MG63 (cell line): ENCODE measurements at regions not wholly inside any gene's neighbourhood (a gene's known extent, or its start where the extent isn't known, plus 50 kb on each side); places are given as distances from the start of the nearest gene placed in this dataset.
"Not testable (repeated sequence)": the region's sequence is repeated elsewhere in the genome, so short reads cannot be mapped to it uniquely, and the experiment has no call there.

Source experiments
- DNase-seq: peaks from one replicate; pipeline ENCODE4 v3.0.0-alpha.2; 2020
- H3K27me3 ChIP-seq: fragments of 250-450 bp; sonication (Bioruptor Pico); 2 replicates; pipeline ENCODE4 v1.5.1; 2020; ENCODE audit warnings: mild to moderate bottlenecking, moderate library complexity
- H3K36me3 ChIP-seq: fragments of 250-450 bp; sonication (Bioruptor Pico); 2 replicates; pipeline ENCODE4 v1.5.1; 2020; ENCODE audit warnings: mild to moderate bottlenecking, moderate library complexity
- H3K4me3 ChIP-seq: fragments of 250-450 bp; sonication (Bioruptor Pico); 2 replicates; pipeline ENCODE4 v1.5.1; 2020; ENCODE audit warnings: mild to moderate bottlenecking, moderate library complexity
- H3K9me3 ChIP-seq: fragments of 250-450 bp; sonication (Bioruptor Pico); 2 replicates; pipeline ENCODE4 v1.5.1; 2020; ENCODE audit warnings: mild to moderate bottlenecking, moderate library complexity

DNA sequence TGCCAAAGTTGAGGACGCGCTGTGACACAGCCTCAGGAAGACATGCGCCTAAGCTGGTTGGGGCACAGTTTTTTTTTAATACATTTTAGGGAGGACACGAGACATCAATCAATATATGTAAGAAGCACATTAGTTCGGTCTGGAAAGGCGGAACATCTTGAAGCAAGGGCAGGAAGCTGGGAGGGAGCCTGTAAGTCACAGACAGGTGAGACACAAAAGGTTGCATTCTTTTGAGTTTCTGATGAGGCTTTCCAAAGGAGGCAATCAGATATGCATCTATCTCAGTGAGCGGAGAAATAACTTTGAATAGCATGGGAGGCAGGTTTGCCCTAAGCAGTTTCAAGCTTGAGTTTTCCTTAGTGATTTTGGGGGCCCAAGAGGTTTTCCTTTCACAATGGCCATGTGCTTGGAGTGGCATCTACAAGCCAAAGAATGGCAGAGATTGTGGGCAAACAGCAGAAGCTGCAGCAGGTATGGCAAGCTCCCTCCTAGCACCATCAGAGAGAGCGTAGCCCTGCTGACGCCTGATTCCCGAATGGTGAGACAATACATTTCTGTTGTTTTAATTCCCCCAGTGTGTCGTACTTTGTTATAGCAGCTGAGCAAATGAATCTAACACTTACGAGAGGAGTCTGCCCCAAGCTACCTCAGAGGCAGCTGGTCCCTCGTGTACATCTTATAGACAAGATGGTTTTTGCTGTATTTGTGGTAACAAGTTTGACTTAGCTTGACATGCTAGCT is 99.5 kb upstream of the TMTC4 start:
- Histone ChIP-seq H3K36me3 (no peaks in the 10 kb centered on the region), H3K4me3 (no peak overlapping the region), H3K27me3 (no peaks in the 10 kb centered on the region), H3K9me3 (no peaks in the 10 kb centered on the region)
- no peak for DNase-seq

DNA sequence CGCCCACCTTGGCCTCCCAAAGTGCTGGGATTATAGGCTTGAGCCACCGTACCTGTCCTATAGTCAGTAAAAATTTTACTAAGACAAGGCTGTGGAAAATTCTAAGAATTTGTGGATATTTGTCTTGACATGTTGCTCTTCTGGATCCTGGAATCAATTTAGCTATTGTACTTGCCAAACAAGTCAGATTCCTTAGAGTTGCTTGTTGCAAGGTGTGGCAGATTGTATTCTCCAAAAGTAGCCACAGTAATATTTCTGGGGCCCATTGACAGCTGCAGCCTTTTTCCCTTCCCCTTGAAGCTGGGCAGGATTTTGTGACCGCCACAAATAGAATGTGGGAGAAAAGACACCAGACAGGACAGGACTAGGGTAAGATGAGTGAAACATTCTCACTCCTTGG is 98.8 kb upstream of the TMTC4 start:
- H3K36me3 ChIP-seq, result no peaks in the 10 kb centered on the region
- no peak overlapping the region for H3K4me3 ChIP-seq
- DNase-seq, result no peak

DNA sequence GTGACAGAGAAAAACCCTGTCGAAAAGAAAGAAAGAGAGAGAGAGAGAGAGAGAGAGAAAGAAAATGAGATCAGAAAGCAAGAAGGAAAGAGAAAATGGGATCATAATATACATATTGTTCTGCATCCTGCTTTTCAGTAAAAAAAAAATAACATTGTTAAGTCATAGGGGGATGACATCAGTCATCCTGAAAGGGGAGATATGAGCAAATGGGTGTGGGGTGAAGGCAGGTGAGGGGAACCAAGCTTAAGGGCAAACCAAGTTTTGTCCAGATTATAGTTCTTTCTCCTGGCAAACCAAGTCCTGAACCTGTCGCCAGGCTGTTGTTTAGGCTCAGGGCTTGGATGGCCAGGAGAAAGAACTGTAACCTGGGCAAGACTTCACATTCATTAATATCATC is 92.6 kb upstream of the TMTC4 start:
- no peak for DNase-seq

More for the DNA sequence above, 98.8 kb upstream of the TMTC4 start:
- no peaks in the 10 kb centered on the region for H3K27me3 ChIP-seq
- no peaks in the 10 kb centered on the region for H3K9me3 ChIP-seq

DNA sequence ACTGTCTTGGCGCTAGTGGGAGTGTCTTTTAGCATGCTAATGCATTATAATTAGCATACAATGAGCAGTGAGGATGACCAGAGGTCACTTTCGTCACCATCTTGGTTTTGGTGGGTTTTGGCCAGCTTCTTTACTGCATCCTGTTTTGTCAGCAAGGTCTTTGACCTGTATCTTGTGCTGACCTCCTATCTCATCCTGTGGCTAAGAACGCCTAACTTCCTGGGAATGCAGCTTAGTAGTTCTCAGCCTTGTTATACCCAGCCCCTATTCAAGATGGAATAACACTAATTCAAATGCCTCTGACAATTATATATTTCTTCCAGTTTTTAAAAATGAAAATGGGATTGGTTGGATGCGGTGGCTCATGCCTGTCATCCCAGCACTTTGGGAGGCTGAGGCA is 92.0 kb upstream of the TMTC4 start:
- DNase-seq, H3K27me3 ChIP-seq, H3K4me3 ChIP-seq, H3K36me3 ChIP-seq, H3K9me3 ChIP-seq: not testable (repeated sequence)

More for the DNA sequence above, 92.6 kb upstream of the TMTC4 start:
- H3K9me3 ChIP-seq, result no peaks in the 10 kb centered on the region
- no peak overlapping the region for H3K4me3 ChIP-seq
- H3K36me3 ChIP-seq, result no peaks in the 10 kb centered on the region
- no peaks in the 10 kb centered on the region for H3K27me3 ChIP-seq

DNA sequence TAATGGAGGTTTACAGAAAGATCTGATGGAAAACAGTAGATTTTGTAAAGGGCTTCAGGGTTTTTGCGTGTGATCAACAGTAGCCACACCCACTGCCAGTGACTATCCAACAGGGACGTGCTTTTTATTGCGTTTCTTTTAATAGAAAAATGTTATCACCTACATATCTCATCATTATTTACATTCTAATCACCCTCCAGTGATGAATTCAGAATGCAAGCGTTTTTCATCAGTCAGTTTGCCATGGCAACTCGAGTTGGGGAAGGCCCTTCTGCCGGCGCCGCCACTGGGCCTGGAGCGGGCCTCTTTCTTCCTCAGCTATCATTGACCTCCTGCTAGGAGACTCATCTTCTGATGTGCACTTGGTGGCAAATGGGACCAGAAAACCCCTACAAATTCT is 90.3 kb upstream of the TMTC4 start:
- Histone ChIP-seq H3K27me3 (no peaks in the 10 kb centered on the region), H3K4me3 (no peak overlapping the region), H3K36me3 (no peaks in the 10 kb centered on the region), H3K9me3 (no peaks in the 10 kb centered on the region)
- DNase-seq, result no peak

DNA sequence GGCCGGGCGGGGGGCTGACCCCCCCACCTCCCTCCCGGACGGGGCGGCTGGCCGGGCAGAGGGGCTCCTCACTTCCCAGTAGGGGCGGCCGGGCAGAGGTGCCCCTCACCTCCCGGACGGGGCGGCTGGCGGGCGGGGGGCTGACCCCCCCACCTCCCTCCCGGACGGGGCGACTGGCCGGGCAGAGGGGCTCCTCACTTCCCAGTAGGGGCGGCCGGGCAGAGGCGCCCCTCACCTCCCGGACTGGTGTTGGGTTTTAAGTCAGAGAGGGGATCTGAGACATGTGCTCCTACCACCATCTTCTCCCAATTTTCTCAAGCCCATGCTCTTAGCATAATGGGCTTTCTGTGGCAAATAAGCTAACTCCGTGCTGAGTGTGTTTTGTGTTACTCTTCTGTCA is 87.5 kb upstream of the TMTC4 start:
- not testable (repeated sequence) for H3K36me3 ChIP-seq, H3K27me3 ChIP-seq, H3K4me3 ChIP-seq, H3K9me3 ChIP-seq, DNase-seq

DNA sequence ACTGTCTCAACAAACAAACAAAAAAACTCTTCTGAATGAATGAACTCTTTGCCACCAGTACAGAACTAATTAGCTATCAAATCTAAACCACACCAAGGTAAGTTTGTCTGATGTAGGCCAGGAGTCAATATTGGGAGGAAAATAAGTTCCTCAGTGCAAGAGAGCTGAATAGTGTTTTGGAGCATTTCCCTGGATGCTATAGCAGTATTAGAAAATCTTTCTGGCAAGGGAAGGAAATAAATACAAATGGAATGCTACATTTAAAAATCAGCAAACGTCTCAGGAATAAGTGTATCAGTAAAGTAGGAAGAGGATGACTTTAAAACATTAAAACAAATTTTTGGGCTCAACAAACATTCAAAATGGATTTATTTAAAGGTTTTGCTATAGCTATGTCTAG is 81.3 kb upstream of the TMTC4 start:
- Histone ChIP-seq H3K27me3 (no peaks in the 10 kb centered on the region), H3K36me3 (no peaks in the 10 kb centered on the region), H3K4me3 (no peak overlapping the region), H3K9me3 (no peaks in the 10 kb centered on the region)
- DNase-seq, result no peak

DNA sequence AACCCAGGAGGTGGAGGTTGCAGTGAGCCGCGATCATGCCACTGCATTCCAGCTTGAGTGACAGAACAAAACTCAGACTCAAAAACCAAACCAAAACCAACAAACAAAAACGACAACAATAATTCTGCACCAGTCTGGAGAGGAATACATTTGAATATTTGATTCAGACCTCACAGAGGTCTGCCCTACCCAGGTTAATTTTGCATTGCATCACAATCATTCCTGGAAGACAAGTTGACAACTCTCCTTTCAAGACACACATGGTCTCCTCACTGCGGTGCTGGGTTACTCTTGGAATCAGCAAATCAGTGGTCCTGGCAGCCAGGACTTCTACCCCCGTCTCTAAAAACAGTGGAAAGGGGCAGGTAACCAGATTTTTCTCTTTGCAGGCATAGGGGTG is 79.9 kb upstream of the TMTC4 start:
- Histone ChIP-seq H3K36me3 (no peaks in the 10 kb centered on the region), H3K4me3 (no peak overlapping the region), H3K27me3 (no peaks in the 10 kb centered on the region), H3K9me3 (no peaks in the 10 kb centered on the region)
- DNase-seq, result no peak

DNA sequence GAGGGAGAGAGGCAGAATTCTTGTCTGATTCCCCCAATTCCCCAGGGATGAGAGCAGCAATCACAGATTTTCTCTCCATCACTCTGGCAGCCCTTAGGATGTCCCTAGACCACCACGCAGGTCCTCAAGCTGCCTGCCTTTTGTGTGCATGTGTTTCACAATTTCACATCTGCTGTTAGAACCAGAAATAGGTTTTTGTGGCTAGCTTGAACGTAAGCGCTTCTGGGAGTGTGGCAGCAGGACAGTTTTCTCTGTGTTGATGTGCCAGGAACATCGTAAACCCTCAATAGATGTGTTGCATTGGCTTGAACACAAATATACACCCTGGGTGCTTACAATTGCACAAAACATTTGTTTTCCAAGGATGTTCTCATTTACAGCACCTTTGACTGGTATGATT is 78.8 kb upstream of the TMTC4 start:
- Histone ChIP-seq H3K36me3 (no peaks in the 10 kb centered on the region), H3K9me3 (no peaks in the 10 kb centered on the region), H3K4me3 (no peak overlapping the region), H3K27me3 (no peaks in the 10 kb centered on the region)
- no peak for DNase-seq

DNA sequence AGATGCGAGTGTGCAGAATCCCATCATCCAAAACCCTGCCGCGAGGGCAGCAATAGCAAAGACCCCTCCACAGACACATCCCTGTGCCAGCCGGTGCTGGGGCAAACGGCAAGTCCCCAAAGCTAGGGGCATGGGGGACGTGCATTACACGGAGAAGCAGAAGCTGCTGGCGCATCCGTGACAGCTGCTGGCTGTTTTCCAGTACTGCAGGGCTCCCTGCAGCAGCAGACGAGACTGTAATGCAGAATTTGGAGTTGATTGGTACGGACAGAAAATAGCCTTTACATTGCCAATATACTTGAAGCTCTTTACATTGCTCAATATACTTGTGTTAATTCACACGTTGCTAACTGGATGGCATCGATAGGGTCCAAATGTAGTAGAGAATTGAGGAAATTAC is 77.2 kb upstream of the TMTC4 start:
- no peak overlapping the region for H3K4me3 ChIP-seq
- DNase-seq, result no peak
- no peaks in the 10 kb centered on the region for H3K27me3 ChIP-seq
- H3K9me3 ChIP-seq, result no peaks in the 10 kb centered on the region
- no peaks in the 10 kb centered on the region for H3K36me3 ChIP-seq

DNA sequence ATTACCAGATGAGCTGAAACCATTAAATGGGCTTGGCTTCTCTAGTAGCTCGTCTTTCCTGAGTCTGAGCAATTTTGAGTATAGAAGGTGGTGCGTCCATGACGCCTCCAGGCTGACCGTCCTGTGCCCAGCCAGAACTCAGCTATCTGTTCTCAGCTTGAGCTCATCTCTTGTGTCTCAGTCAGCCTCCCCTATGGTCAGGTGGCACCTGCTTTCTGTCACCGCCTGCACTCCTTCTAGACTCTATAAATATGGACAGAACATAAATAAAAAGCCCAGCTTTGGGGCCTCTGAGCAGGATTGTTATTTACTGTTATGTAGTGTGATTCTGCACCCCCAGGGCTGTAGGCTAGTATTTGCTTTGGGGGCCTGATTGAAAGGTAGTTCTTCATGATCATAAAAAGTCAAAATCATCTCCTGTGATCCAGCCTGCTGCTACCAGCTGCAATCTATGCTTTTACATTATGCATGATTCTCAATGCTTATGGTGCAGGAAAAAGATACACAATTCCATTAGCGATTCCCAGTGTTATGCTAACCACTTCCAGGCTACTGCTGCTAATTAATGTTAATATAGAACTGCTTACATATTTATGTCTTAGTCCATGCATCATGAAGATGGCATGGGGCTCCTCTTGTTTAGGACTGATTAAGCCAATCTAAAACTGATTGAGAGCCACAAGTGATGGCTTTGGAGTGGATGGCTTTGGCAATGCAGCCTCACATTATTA is 72.5 kb upstream of the TMTC4 start:
- no peak for DNase-seq
- Histone ChIP-seq H3K36me3 (no peaks in the 10 kb centered on the region), H3K27me3 (no peaks in the 10 kb centered on the region), H3K9me3 (no peaks in the 10 kb centered on the region), H3K4me3 (no peak overlapping the region)

DNA sequence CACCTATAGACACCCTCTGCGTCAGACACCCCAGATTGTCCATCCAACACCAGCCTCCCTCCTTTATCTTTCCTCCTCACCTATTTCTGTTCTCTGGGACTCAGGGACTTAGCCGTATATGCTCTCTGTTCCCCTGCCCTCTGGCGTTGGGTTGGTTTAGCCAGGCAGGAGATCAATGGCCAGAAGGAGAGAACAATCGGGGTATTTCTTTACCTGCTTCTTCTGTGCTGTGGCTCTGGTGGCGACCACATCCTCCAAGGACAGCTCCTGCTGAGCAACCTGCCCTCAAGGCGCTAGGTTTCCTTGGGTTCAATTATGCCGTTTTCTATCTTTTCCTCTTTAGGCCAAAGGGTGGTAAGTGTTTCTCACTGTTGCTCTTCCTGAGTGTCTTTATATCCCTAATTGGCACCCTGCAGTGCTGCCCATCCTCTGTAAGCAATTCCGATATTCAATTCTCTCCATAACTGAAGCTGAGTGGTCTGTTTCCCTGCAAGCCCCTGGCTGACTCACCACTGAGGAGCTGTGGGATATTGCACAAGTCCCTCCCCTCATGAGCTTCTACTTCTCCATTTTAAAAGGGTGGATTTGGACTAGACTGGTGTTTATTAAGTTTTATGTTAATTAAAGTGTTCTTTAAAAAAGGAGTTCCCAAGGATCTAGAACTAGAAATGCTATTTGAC is 63.7 kb upstream of the TMTC4 start:
- H3K4me3 ChIP-seq, result no peak overlapping the region
- no peaks in the 10 kb centered on the region for H3K36me3 ChIP-seq
- no peak for DNase-seq
- no peaks in the 10 kb centered on the region for H3K9me3 ChIP-seq
- H3K27me3 ChIP-seq, result no peaks in the 10 kb centered on the region

DNA sequence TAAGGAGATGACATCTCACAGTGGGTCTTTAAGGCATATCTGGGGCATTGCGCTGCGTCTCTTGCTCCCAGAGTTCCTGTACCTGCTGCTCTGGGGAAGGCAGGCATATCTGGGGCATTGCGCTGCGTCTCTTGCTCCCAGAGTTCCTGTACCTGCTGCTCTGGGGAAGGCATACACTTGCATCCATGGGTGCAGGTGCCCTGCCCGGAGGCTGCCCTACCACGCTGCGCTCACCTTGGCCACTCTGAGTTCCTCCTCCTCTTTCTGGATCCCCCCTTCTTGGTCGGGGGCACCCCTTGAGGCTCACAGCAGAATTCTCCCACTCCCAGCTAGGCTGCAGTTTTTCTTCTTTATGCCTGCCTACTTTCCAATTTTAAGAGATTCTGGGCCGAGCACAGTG is 60.9 kb upstream of the TMTC4 start:
- H3K9me3 ChIP-seq, result no peaks in the 10 kb centered on the region
- H3K27me3 ChIP-seq, result no peaks in the 10 kb centered on the region
- no peak for DNase-seq
- no peaks in the 10 kb centered on the region for H3K36me3 ChIP-seq
- H3K4me3 ChIP-seq, result no peak overlapping the region

DNA sequence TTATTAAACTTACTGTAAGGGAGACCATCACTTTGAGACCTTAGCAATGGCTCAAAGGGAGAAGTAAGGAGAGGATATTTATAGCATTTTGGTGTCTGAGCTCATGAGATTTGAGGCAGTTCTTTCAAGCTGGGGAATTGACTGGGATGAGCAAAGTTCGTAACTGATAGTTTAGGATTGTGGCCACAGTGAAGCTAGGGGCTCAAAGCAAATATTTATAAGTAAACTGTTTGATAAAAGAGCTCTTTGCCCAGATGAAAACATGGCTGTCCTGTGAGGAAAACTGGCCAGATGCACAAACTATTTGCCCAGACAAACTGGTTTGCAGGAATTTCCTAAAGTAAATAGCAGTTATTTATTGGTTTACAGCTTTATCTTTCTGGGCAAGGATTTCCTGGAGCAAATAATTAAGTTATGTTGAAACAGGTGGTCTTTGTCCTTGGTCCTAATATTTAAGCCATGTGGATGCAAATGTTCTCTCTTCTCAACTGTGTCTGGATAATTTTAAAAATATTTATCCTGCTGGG is 59.7 kb upstream of the TMTC4 start:
- H3K27me3 ChIP-seq, result no peaks in the 10 kb centered on the region
- no peaks in the 10 kb centered on the region for H3K36me3 ChIP-seq
- no peak overlapping the region for H3K4me3 ChIP-seq
- no peaks in the 10 kb centered on the region for H3K9me3 ChIP-seq
- DNase-seq, result no peak

DNA sequence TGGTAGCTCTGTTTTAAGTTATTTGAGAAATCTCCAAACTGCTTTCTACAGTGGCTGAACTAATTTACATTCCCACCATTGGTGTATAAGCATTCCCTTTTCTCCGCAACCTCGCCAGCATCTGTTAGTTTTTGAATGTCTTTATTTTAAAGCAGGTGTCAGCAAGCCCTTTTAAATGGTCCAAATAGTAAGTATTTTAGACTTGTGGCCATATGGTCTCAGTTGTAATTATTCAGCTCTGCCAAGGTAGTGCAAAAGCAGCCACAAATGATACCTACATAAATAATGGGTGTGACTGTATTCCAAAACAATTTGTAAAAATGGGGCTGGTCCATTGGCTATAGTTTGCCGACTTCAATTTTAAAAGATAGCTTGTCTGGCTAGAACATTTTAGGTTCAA is 58.7 kb upstream of the TMTC4 start:
- H3K4me3 ChIP-seq, result no peak overlapping the region
- no peaks in the 10 kb centered on the region for H3K27me3 ChIP-seq
- H3K9me3 ChIP-seq, result no peaks in the 10 kb centered on the region
- H3K36me3 ChIP-seq, result no peaks in the 10 kb centered on the region
- no peak for DNase-seq

DNA sequence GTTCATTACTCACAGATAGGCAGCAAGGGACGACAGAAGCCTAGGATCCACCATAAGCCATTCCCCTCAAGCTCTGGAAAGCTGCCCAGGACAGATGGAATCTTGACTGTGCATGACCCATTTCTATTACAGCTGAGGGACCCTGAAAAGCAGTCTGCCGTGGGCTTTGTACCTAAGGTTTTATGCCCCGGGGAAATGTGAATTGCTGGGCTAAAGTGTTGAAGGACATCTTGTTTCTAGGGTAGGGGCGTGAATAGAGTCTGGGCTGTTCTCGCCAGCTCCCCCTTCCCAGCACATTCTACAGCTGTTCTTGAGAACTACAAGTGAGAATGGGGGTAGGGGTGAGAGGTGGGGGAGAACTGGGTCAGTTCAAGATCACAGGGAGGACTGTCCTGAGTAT is 53.6 kb upstream of the TMTC4 start:
- Histone ChIP-seq H3K4me3 (no peak overlapping the region), H3K9me3 (no peaks in the 10 kb centered on the region), H3K27me3 (no peaks in the 10 kb centered on the region), H3K36me3 (no peaks in the 10 kb centered on the region)
- DNase-seq, result no peak

DNA sequence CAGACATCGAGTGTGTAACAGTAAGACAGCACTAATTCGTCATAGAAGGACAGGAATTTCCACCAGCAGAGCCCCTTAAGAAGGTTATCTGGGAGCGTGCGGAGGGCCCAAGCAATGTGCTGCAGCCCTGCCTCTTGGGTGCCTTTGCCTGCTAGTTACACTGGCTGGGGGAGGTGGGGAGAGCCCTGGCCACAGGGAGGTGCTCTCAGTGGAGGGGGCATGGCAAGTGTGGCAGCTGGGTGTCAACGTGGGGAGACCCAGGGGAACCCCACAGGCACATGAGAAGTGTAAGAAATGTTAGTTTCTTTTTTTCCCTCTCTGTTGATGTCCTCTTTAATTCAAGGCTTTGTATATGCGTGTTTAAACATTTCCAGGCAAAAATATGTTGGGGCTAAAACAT is 50.9 kb upstream of the TMTC4 start:
- DNase-seq, result no peak
- no peaks in the 10 kb centered on the region for H3K36me3 ChIP-seq
- no peaks in the 10 kb centered on the region for H3K9me3 ChIP-seq

DNA sequence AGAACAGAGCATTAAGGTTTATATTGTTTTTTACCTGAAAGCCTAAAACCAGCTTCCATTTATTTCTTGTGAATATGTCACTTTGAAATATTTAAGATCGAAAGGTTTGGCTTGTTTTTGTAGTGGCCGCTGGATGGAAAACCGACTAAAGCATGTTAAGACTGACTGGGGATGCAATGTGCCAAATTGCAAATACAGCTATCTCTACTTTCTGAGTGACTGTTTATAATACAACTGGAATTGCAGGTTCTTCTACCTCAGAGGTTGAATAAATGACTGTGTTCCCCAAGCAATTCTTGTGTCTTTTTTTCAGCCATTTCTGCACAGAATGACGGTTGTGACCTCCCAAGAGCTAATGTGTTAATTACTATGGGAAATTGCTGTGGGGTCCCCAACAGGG is 50.0 kb upstream of the TMTC4 start:
- no peaks in the 10 kb centered on the region for H3K9me3 ChIP-seq
- no peaks in the 10 kb centered on the region for H3K36me3 ChIP-seq
- DNase-seq, result no peak
- H3K27me3 ChIP-seq, result no peaks in the 10 kb centered on the region
- H3K4me3 ChIP-seq, result no peak overlapping the region

More for the DNA sequence above, 50.9 kb upstream of the TMTC4 start:
- Histone ChIP-seq H3K4me3 (no peak overlapping the region), H3K27me3 (no peaks in the 10 kb centered on the region)
